NCI-H526 treated with DMSO at 0.1 percent for 48 hours (cell line): ENCODE measurements at regions not wholly inside any gene's neighbourhood (a gene's known extent, or its start where the extent isn't known, plus 50 kb on each side); places are given as distances from the start of the nearest gene placed in this dataset.

ENCODE experiments used
- DNase-seq: peaks from one replicate; lab custom pipeline; 2025; lab: John Stamatoyannopoulos, UW

- no peak for DNase-seq
Observed at GRCh38 chr3:194265996-194266964, 84.8 kb downstream of the CPN2 start.

DNA sequence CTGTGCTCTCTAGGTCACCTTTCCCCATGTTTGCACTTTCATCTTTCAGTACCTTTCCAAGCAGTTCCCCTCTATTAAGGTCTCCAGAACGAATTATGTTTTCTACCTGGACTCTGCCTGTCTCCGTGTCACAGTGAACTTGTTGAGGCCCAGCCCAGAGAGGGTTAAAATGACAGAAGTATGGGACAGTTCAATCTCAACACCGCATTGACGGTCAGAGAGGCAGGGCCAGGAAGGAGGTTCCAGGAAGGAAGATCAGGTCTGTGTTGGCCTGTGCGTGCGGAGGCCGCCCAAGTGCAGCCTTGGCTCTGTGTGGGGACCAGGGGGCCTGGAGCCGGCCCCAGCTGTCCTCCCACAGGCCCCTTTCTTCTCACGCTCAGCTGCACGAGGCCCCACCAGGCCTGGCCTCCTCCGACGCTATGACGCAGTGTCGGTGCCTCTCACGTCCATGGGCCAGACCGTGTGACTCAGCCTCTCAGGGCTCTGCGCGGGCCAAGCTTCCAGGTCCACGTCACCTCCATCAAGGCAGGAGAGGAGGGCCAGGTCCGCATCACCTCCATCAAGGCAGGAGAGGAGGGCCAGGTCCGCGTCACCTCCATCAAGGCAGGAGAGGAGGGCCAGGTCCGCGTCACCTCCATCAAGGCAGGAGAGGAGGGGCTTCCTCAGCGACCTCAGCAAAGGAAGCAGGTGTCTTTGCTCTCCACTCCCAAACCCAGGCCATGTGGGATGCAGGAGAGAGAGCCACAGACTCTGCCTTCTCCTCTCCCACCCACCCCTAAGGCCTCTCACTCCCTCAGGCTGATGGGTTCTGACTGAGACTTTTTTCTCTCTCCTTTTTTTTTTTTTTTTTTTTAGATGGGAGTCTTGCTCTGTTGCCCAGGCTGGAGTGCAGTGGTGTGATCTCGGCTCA, 83.1 kb downstream of the CPN2 start:
- DNase-seq = no peak

GRCh38 chr3:194268654-194269512, 82.2 kb downstream of the CPN2 start:
- DNase-seq = no peak

DNA sequence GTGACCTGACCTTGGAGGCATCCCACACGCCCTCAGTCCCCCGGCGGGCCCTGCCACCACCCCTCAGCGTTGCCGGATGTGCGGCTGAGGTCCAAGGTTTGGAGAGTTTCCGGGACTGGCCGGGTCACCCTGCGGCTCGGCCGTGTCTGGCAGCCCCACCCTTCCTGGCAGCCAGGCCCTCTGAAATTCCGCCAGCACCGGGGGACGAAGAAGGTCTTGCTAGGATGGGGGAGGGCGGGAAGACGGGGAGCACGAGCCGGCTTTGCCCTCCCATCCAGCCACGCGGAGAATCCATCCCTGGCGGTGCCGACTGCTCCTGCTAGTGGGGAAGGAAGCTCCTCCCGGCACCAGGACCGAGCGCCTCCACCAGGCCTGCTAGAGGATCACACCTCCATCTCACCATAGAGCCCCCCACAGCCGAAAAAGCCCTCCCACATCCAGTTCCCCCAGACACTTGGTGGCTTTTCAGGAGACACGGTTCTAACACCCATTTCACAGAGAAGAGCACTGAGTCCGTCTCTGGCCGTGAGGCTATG, 81.5 kb downstream of the CPN2 start:
- no peak for DNase-seq

DNA sequence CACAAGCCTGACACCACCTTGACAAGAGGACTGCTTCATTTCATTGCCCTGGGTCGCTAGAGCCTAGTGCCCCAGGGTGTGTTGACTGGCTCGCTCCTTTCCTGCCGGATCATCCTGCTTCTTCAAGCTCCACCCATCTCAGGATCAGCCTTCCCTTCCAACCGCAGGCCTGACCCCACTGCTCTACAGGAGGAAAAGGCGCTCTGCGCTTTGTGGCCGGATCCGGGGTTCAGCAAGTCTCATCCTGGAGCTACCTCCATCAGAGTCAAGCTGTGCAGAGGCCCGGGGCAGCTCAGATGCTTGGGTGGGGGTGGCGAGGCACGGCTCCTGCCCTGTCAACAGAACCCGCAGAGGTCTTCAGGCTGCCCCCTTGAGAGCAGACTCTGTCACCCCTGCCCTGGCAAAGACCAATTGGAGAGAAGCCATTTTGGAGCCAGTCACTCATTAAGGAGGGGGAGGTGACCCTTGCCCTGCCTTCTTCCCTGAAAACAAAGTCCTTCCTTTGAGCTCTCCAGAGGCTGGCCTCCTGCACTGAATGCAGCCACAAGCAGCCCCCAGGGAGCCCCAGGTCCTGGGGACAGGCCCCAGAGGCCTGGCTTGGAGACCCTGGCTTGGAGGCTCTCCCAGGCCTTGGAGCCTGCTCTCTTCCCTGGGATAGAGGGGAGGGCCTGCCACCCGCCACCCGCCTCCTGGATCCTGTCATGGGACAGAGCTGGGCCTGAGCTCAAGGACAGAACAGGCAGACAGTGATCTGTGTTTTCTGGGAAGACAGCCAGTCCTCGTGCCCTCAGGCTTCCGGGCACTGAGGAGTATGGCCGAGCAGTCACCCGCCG, 80.3 kb downstream of the CPN2 start:
- DNase-seq = no peak

GRCh38 chr3:194271460-194272035, 79.6 kb downstream of the CPN2 start:
- no peak for DNase-seq

DNA sequence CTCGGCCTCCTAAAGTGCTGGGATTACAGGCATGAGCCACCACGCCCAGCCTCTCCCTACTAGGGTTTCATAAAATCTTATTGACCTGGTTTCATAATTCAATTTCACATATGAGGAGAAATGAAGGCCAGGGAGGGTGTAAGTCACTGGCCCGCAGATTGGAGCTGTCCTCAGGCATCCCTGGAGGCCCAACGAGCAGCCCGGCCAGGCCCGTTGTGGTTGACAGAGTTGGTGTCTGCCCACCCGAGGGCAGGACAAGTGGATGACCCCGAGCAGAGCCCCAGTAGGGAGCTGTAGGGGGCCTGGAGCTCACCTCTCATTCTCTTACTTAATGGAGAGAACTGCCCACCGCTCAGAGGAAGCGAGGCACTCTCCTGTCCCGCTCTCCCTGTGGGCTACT, 78.9 kb downstream of the CPN2 start:
- no peak for DNase-seq

DNA sequence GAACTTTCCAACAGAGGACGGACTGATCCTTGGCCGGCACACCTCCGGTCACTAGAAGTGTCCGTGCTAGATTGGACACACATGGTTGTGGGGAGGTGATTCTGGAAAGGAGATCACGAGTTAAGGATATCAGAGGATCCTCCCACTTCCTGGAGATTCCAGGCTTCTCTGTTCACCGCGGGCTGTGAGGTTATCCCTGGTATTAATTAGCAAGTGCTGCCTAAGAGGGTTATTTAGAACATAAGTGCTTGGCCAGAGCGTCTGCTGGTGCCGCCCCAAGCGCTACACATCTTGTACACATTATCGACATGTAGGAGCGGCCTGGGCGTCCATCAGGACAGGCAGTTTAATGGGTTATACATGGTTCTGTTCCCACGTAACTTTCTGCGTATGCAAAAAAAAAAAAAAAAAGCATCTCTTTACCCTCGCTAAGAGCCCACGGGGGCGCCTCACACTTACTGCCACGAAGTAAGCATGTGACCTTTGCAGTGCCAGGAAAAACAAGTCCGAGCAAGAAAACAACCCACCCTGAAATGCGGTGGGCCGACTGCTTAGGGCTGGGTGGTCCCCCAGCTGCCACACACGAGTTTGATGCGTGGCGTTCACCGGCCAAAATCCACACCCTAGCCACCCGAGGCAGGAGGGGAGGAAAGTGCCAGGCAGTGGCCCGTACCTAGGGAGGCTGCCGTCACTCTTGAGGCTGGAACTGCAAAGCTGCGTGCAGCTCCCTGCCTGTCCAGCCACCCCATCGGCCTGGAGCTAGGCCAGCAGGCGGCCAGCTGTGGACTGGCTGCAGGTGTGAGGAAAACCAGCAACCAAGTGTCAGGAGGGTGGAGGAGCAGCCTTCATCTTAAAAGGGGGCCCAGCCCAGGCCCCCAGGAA, 78.0 kb downstream of the CPN2 start:
- no peak for DNase-seq

DNA sequence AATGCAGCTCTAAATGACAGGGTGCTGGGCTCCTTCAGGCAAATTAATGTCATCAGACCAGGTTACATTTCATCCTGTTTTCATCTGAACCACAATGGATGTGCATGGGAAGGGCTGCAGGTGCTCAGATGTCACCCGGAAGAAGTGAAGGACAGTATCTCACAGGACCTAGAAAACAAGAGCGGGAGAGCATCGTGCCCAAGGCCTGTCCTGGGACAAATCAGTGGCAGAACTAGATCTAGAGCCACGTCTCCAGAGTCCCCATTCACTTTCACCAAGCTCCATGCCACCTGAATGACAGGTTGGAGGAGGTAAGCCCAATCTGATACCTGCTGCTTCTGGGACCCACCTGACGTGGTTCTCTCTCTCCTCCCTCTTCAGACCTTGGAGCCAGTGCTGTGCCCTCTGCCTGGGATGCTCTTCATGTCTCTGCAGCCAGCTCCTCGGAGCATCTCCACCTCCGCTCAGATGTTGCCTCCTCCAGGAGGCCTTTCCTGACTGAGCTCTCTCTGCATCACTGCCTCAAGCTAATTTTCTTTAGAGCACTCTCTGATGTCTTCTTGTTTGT, 77.3 kb downstream of the CPN2 start:
- DNase-seq = no peak

DNA sequence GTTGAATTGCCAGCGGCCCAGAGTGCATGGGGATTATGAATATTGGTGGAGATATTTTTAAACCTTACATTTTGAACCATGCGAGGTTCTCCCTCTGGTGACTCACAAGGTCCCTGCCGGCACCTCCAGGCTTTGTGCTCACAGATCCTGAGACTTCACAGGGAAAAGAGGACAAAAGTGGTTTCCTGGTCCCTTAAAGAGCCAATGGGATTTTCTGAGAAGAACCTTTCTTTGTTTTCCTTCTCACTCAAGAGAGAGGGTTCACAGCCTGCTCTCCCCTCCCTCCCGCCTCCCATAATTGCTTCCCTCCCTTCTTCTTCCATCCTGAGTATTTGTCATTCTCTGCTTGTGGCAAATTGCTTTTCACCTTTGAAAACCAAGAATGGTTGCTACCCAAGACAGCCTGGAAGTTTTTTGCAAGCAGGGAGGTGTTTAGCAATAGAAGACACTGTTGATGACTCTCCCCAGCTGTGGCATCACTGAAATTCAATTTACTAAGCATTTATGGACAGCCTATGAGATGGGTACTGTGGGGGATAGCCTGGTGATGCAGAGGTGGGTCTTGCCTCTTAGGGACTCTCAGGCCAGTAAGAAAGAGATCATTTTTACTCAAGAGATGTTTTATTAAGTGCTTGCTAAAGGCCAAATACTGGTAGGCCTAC, 76.6 kb downstream of the CPN2 start:
- no peak for DNase-seq

- DNase-seq = no peak
Observed at GRCh38 chr3:194275291-194275690, 75.8 kb downstream of the CPN2 start.

- DNase-seq = no peak
Observed at GRCh38 chr3:194275721-194276120, 75.4 kb downstream of the CPN2 start.

- no peak for DNase-seq
Observed at GRCh38 chr3:194276768-194277103, 74.4 kb downstream of the CPN2 start.

DNA sequence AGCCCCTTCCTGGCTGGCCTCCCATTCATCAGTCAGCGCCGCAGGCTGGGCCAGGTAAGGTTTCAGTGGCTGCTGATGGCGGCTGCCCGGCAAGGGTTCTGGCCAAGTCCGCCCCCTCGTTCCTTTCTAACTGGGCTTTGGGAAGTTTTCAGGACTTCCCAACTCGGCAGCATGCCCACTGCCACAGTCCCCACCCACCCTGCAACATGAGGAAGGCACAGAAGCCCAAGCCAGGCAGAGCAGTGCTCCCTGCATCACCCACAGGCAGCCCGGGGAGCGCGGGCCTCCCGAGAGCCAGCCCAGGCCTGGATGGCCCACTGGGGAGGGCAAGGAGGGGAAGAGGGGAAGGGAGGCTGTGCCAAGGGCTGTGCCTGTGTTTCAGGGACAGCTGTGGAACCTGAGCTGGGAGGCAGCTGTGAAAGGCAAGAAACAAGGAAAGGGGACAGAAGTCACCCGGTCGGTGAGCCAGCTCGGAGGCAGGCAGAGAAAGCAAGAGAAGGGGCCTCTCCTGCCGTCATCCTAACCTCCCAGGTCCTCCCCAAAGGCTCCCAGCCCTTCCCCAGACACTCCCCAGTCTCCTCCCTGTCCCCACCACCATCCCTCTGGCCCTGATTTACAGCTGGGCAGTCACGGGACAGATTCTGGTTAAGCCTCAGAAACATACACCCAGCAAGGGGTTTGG, 73.9 kb downstream of the CPN2 start:
- DNase-seq = no peak

GRCh38 chr3:194277786-194278130, 73.4 kb downstream of the CPN2 start:
- DNase-seq = no peak

DNA sequence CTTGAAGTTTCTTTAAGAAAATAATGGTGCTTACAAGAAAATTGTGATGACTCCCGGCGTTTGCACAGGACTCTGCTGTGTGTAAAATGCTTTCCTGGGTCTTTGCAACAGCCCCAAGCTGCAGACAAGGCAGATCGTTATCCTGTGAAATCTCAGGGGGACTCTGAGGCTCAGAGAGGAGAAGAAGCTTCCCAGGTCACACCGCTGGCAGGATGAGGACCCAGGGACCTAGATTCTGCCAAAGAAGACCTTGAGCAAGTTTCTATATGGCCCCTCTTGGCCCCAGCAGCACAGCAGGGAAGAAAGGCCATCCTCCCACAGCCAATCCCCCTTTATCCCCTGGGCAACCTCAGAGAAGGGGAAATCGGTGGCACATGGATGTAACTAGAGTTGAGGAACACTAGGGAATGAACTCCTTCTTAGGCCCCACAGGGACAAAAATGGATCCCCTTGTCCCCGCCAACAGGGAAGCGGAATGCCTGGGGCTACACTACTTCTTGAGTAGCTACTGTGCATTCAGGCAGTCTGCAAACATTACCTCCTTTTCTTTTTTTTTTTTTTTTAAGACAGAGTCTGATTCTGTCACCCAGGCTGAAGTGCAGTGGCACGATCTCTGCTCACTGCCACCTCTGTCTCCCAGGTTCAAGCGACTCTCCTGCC, 72.8 kb downstream of the CPN2 start:
- DNase-seq = no peak

- no peak for DNase-seq
Observed at GRCh38 chr3:194279101-194279500, 72.0 kb downstream of the CPN2 start.
